Lower lobe of right lung (tissue), 2 donors: ENCODE measurements at regions not wholly inside any gene's neighbourhood (a gene's known extent, or its start where the extent isn't known, plus 50 kb on each side); places are given as distances from the start of the nearest gene placed in this dataset.

ENCODE experiments used
- ATAC-seq, 2 donors: fragments of 200-7000 bp; cut with Tn5 transposase; one replicate each; pipeline ENCODE4 v1.9.1; 2020 to 2022; ENCODE audit warnings: mild to moderate bottlenecking in 2 of 2, moderate library complexity in 2 of 2
- DNase-seq: peaks from one replicate; pipeline ENCODE4 v3.0.0-alpha.2; 2020
- H3K27ac ChIP-seq: fragments of 200-600 bp; one replicate; pipeline ENCODE4 v1.8.0; 2022
- H3K27me3 ChIP-seq: fragments of 200-600 bp; one replicate; pipeline ENCODE4 v1.8.0; 2022; ENCODE audit warnings: low read depth
- H3K36me3 ChIP-seq: fragments of 200-600 bp; one replicate; pipeline ENCODE4 v1.8.0; 2022; ENCODE audit warnings: mild to moderate bottlenecking
- H3K4me1 ChIP-seq: fragments of 200-600 bp; one replicate; pipeline ENCODE4 v1.8.0; 2022
- H3K4me3 ChIP-seq: fragments of 200-600 bp; one replicate; pipeline ENCODE4 v1.8.0; 2022; ENCODE audit warnings: mild to moderate bottlenecking
- H3K9me3 ChIP-seq: fragments of 200-600 bp; one replicate; pipeline ENCODE4 v1.8.0; 2022
- CTCF ChIP-seq: fragments of 200-600 bp; IDR thresholded peaks from one replicate; pipeline ENCODE4 v1.8.0; 2022; ENCODE audit warnings: antibody characterized with exemption, mild to moderate bottlenecking
- intact Hi-C: fragments of 100-400 bp; cut with DNase I; formaldehyde crosslinking; loops from one replicate; pipeline ENCODE4 v1.11.0; 2022
- donor health status: DM: no; HTN: yes; CAD: no; lungs with severe emphysema.

- Histone ChIP-seq H3K9me3 (no peaks in the 10 kb centered on the region), H3K27ac (no peak overlapping the region), H3K36me3 (no peaks in the 10 kb centered on the region), H3K4me1 (peaks cover 2% of the 10 kb centered on the region), H3K27me3 (no peaks in the 10 kb centered on the region), H3K4me3 (no peak overlapping the region)
- no peak for TF ChIP-seq CTCF
- DNase-seq (no peak), ATAC-seq (peak; percentile 41 to 50)
- intact Hi-C loops = no loop called here
Observed at GRCh38 chr2:234130777-234131181, 80.3 kb downstream of the SPP2 start.

- intact Hi-C loops = no loop called here
- no peaks in the 10 kb centered on the region for H3K9me3 ChIP-seq
- TF ChIP-seq CTCF = no peak
- no peaks in the 10 kb centered on the region for H3K36me3 ChIP-seq
- no peaks in the 10 kb centered on the region for H3K4me1 ChIP-seq
- H3K27ac ChIP-seq = no peak overlapping the region
- ATAC-seq = no peak
- H3K4me3 ChIP-seq = no peak overlapping the region
- DNase-seq = no peak
- no peaks in the 10 kb centered on the region for H3K27me3 ChIP-seq
Observed at GRCh38 chr2:234128606-234129005, 78.1 kb downstream of the SPP2 start.
